ENCODE measurements at regions not wholly inside any gene's neighbourhood (a gene's known extent, or its start where the extent isn't known, plus 50 kb on each side); places are given as distances from the start of the nearest gene placed in this dataset.

- TF ChIP-seq CTCF (IDR thresholded peaks at IDR 0.05 in 4 of 5, conservative IDR thresholded peaks at IDR 0.05 in 1 of 5) (no peak), POLR2A (IDR thresholded peaks at IDR 0.05) (no peak)
Measured at GRCh38 chr10:80767963-80768362, 230.3 kb downstream of the SH2D4B start.
